Activated CD8-positive, alpha-beta memory T cell treated with anti-CD3 and anti-CD28 coated beads, Interleukin-2, amount 50 U/mL, for 1 hour (primary cell): ENCODE measurements at regions not wholly inside any gene's neighbourhood (a gene's known extent, or its start where the extent isn't known, plus 50 kb on each side); places are given as distances from the start of the nearest gene placed in this dataset.
"Not testable (repeated sequence)": the region's sequence is repeated elsewhere in the genome, so short reads cannot be mapped to it uniquely, and the experiment has no call there.

Experiments used
- DNase-seq: peaks from one replicate; pipeline ENCODE4 v3.0.0-alpha.2; 2020; ENCODE audit errors: extremely low read depth

DNA sequence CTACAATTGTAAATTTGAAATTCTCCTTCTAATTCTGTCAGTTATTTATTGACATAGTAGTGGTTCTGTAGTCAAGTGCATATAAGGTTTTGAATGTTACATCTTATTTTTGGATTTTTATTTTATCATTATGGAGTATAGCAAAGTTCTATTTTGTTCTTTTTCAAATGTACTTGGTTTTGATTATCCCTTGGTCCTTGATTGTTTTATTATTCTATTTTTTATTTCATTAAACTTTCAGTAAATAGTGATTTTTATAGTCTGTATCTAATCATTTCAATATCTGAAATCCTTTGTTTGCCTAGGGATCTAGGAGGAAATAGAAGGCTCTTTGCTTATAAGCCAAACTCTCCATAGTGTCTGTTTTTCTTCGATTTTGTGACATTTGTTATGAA is 87.8 kb downstream of the HFE start:
- DNase-seq, result no peak

DNA sequence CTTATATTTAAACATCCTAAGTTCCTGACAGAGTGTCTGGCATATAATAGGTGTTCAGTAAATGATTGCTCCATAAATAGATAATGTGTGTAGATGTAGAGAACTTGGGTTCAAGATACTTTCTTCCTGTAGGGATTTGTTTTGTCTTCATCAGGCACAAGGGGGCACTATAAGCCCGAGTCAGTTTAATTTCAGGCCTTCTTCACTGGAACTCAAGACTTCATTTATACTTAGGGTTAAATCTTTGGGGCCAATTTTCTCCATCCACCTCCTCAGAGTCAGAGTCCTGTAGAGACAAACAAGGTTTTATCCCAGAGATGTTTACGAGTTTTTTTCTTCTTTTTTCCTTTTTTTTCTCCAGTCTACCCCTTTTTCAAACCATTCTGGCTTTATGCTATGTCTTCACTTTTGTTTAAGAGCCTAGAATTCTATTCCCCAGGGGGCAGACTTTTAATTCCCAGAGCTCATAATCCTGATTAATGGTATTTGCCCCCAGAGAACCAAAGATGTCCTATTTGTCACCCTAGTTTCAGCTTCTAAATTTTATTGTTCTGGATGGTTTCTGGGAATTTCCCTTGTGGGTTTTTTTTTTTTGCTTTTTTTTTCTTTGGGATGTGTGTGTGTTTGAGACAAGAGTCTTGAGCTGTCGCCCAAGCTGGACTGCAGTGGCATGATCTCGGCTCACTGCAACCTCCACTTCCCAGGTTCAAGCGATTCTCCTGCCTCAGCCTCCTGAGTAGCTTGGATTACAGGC is 88.4 kb downstream of the HFE start:
- no peak for DNase-seq

DNA sequence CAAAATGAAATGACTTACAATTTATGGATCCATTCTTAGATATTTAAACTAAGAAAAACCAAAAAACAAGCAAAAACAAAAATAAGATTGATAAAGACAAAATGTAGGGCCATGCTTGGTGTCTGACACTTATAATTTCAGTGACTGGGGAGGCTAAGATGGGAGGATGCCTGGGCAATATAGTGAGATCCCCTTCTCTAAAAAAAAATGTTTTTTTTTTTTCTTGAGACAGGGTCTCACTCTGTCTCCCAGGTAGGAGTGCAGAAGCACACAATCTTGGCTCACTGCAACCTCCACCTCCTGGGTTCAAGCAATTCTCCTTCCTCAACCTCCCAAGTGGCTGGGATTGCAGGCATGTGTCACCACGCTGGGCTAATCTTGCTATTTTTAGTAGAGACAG is 92.4 kb downstream of the HFE start:
- no peak for DNase-seq

DNA sequence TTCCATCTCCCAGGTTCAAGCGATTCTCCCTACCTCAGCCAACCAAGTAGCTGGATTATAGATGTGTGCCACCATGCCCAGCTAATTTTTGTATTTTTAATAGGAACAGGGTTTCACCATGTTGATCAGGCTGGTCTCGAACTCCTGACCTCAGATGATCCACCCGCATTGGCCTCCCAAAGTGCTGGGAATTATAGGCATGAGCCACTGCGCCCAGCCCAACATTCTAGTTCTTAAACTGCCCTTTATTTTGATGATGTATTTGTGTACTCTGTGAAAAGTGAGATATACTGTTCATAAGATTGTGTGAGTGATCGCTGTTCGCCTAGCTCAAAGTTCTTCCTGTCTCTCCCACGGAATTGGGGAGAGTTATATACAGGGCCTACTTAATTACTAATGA is 93.1 kb downstream of the HFE start:
- no peak for DNase-seq

DNA sequence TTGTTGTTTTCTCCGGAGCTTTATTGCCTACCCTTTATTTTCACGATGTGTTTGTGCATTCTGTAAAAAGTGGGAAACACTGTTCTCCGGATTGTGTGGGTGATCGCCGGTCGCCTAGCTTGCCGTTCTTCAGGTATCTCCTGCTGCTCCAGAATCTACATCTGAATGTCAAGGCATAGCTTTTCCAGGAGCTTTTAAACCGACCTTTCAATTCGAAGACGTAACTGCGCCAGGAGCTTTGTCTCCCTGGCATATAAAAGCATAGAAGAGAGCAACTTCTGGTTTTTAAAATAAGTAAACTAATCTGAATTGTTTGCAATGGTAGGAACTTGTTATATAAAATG is 96.0 kb downstream of the HFE start:
- no peak for DNase-seq

DNA sequence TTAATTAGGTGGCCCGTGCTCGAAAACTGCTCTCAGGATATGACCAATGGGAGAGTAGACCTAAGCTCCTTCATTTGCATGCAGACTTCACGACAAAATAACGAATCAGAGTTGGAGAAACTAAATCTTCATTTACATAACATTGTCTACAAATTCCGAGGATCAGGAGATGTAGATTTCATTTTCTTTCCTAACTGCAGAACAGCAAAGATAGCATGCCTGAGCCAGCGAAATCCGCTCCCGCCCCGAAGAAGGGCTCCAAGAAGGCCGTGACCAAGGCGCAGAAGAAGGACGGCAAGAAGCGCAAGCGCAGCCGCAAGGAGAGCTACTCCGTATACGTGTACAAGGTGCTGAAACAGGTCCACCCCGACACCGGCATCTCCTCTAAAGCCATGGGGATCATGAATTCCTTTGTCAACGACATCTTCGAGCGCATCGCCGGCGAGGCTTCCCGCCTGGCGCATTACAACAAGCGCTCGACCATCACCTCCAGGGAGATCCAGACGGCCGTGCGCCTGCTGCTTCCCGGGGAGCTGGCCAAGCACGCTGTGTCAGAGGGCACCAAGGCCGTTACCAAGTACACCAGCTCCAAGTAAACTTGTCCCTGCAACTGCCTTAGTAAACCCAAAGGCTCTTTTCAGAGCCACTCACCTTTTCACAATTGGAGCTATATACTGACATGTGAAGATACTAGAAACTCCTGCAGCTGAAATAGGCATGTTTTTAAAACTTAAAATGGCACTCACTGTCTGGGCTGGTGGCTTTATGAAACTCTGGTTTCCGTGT is 96.5 kb downstream of the HFE start:
- DNase-seq, result no peak

DNA sequence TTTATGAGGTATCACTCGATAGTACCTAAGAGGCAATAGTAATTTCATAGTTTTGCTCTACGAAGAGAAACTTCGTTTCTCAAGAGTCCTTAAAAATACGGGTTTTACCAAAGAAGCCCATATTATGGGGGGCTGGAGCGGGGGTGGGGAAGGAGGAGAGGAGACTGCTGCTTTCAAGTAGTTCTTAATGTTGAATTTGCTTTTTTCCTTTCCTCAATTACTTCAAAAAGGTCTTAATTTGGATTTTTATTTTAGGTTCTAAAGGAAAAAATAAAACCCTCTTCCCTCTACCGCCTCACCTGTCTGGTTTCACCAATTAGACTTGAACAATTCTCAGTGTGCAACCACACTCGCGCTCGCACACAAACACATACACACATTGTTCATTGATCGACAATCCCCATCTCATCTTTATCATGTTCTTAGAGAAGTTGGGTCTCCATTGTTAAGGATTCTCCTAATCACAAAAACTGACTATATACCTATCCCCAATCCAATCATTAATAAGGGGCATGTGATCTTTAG is 97.2 kb downstream of the HFE start:
- no peak for DNase-seq

DNA sequence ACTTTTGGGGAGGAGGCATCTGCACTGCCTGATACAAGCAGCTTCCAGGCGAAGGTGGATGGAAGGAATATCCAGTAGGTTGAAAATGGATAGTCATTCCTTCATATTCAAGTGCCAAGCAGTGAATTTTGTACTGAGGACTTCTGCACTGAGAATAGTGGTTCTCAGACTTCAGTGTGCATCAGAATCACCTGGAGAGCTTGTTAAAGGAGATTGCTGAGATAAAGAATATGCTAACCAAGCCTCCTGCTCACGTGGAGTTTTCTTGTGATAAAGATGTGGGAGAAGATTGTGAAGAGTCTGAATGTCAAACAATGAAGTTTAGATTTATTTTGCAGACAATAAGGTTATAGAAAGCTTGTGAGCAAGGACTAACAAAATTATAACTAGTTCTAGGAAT is 97.8 kb downstream of the HFE start:
- no peak for DNase-seq

DNA sequence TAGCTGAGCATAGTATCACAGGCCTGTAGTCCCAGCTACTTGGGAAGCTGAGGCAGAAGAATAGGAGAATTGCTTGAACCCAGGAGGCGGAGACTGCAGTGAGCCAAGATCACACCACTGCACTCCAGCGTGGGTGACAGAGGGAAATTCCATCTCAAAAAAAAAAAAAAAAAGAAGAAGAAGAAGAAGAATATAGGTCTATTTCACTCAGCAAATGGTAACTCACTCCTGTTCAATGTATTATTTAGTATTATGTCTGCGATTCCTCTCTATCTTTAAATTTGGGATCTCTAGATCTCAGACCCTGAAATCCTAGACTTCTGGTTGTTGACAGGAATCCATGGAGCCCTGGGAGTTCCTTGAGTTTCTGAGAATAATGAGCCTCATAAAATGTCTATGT is 98.6 kb downstream of the HFE start:
- DNase-seq, result no peak

DNA sequence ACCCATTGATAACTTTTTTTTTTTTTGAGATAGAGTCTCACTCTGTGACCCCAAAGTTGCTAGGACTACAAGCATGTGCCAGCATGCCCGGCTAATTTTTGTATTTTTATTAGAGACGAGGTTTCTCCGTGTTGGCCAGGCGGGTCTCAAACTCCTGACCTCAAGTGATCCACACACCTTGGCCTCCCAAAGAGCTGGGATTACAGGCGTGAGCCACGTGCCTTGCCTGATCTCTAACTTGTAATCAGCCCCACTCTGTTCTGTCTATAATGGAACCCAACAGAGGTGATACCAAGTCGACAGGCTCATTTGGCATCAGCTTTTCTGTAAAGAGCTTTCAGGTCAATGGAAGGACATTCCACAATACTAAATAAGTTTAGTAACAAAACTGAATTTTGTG is 99.4 kb downstream of the HFE start:
- DNase-seq, result no peak

DNA sequence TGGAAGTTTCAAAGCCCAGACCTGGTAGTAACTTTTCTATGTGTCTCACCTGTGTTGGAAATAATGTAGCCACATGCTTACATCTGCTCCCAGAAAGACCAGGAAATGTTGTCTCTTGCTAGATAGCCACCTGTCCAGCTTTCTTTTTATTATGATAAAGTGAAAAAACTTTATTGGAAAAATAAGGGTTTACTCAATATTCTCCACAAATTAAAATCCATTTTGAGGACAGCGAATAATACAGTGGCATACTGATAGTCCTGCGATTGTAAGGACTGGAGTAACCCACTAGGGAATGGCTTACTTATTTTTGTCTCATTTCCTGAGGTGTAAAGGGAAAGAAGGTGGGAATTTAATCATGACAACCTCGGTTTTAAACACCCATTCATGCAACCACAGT is 100.1 kb downstream of the HFE start:
- DNase-seq, result no peak

DNA sequence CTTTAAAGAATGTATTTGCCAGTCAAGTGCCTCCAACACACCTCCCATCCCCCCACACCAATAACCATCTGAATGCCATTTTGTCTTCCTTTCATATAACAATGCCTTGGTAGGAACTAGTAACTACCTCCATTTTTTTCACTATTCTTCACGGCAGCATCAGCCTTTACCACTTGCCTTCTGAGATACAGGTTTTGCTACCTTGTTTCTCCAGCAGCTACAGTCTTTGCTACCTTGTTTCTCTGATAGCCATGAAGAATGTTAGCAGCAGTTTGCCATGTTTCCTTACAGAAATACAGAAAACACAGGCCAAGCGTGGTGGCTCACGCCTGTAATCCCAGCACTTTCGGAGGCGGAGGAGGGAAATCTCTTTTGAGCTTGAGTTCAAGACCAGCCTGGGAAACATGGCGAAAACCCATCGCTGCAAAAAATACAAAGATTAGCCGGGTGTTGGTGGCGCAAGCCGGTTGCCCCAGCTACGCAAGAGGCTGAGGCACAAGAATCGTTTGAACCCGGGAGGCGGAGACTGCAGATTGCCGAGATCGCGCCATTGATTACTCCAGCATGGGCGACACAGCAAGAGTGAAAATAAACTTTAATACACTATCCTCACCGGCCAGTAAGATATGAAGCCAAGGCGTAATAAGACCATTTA is 100.9 kb downstream of the HFE start:
- DNase-seq, result no peak

DNA sequence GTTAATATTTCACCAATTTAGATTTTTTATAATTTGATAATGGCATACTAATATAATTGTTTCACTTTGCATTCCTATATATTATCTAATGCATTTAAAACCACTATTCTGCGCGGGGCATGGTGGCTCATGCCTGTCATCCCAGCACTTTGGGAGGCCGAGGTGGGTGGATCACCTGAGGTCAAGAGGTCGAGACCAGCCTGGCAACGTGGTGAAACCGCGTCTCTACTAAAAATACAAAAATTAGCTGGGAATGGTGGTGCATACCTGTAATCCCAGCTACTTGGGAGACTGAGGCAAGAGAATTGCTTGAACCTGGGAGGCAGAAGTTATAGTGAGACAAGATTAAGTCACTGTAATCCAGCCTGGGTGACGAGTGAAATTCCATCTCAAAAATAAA is 104.3 kb downstream of the HFE start:
- DNase-seq, result not testable (repeated sequence)

DNA sequence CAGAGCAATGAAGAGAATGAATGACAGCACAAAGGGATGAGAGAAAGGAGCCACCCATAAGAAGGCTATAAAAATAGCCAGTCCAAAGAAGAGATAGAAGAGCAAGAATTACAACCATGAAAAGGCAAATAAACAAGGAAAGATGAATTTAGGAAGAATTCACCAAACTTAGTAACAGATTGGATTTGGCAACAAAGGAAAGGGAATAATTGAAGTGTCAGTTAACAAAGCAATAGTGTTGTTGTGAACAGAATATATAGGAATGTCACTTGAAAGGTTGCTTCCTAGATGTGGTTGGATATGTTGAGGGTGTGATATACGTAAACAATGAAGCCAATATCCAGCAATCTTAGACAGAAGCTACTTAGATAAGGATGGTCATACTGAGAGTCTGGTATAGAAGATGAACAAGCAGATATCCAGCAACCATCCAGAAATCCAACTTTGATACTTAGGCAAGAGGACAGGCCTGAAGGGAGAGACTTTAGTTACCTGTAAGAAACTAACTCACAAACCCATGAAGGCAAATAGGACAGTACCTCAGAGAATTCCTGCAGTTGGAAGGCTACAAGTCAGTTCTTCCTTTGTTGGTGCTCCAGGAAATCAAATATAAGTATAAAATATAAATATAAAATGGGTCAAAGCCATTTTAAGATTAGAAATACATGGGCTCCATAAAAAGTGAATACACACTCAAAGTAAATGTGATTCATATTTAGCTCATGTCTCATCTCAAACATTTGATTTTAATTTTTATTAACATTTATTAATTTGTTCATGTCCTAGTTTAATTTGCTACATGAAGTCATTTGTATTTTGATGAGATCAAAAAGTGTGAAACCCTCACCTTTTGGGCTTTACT is 106.5 kb downstream of the HFE start:
- DNase-seq, result no peak

DNA sequence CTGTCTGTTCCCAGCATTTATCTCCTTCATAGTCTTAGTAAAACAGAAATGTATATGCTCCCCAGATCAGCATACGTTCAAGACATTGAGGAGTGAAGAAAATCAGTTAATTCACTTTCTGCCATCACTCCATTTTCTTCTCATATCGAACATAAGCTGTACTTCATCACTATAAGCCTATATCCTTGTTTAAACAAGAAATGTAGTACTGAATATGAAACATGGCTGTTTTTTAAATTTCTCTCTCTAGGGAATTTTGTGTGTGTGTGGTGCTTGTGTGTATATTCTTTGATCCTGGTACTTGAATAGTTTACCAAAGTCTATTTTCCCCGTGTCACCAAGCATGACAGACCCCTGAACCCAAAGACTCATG is 107.1 kb downstream of the HFE start:
- DNase-seq, result no peak

DNA sequence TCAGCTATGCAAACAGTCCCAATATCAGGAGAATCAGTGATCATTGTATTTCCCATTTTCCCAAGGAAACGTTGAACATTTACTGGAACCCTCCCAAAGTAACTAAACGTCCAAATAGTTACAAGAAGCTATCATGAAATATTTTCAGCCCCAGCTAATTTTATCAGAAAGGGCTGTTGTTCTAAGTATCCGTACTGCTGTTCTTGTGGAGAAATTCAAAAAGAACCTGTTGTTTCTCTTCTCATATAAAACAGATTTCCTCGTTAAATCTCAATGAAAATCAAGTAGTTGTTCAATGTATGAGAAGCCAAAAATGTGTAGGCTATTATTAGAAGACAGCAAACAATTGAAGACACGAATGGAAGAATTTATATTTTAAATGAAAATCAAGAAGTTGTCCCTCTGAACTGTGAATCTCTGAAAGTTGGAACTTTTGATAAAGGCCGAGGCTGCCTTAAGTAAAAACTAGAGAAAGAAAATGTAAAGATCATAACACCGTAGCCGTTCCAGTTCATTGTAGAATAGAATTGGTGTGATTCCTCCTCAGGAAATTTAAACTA is 107.7 kb downstream of the HFE start:
- DNase-seq, result no peak

DNA sequence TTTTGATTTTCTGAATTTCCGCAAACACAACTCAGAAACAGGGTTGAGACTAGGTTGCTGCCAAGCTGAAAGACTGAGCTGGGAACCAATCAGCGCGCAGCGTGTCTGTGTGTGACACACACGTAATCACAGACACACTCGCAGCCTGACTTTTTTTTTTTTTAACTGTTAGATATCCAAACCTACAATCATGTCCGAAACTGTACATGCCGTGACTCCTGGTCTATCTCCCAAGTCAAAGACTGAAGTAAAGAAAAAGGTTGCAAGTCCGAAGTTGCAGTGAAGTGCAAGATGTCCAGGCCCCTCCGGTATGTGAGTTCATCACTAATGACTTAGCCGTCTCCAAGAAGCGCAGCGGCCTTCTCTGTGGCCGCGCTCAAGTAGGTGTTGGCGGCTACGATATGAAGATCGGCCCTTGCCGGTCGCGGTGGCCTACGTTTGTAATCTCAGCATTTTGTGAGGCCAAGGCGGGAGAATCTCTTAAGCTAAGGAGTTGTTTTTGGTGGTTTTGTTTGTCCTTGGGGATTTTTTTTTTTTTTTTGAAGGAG is 108.2 kb downstream of the HFE start:
- DNase-seq, result peak; percentile 76

DNA sequence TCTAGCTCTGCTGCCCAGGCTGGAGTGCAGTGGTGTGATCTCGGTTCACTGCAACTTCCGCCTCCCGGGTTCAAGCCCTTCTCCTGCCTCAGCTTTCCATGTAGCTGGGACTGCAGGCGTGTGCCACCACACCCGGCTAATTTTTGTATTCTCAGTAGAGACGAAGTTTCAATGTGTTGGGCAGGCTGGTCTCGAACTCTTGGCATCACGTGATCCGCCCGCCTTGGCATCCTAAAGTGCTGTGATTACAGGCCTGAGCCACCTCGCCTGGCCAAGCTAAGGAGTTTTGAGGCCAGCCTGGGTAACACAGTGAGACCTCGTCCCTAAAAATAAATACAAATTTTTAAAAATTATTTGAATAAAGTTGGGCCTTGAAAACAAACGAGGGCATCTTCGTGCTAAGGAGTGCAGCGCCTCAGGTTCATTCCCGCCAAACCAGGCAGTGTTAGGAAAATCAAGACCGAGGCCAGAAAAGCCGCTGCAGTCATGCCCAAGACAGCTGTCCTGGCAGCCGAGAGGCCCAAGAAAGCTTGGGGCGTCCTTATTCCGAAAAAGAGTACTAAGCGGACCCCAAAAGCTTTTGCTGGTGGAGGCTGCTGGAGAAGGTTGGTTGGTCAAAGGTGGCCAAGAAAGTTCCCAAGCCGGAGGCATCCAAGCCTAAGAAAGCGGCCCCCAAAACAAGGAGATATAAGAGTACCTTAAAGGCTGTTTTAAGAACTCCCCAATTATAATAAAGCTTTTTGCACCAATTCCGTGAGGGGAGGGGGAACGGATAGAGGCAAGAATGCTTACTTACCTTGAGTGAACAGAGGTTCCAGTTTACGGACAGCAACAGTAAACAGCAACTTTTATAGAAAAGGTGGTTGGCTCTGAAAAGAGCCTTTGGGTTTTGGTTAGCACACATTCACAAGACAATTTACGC is 109.0 kb downstream of the HFE start:
- DNase-seq, result no peak

DNA sequence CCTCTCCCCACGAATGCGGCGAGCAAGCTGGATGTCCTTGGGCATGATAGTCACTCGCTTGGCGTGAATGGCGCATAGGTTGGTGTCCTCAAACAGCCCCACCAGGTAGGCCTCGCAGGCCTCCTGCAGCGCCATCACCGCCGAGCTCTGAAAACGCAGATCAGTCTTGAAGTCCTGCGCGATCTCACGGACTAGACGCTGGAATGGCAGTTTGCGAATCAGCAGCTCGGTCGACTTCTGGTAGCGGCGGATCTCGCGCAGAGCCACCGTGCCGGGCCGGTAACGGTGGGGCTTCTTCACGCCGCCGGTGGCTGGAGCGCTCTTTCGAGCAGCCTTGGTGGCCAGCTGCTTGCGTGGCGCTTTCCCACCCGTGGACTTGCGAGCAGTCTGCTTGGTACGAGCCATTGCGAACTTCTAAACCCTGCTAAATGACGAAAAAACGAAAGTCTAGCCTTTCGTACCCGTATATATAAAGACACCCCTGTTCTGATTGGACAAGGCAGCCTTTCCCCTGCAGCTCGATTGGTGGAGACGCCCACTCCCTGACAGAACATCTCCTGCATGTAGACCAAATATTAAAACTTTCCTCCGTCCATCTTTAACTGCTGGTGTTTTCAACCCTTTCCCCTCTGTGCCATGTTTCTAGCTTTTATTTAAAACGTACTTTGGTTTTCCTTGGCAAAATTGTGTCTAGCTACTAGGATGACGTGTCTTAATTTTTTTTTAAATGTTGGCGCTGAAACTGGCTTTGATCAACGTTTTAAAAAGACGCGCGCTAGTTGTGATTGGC is 109.8 kb downstream of the HFE start:
- peak; percentile 76 for DNase-seq

DNA sequence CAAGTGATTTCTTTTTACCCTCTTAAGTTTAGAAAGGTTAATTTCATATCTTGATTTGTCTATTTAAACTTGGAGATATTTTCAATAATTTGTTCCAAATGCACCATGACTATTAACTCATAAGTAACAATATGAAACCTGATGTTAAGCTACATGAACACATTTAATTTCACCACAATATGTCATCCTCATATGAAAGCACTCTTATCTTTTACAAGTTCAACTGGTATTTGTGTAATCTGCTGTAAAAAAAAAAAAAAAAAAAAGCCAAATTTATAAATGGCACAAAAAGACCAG is 110.4 kb downstream of the HFE start:
- DNase-seq, result no peak
